ENCODE measurements at regions not wholly inside any gene's neighbourhood (a gene's known extent, or its start where the extent isn't known, plus 50 kb on each side); places are given as distances from the start of the nearest gene placed in this dataset.

DNA sequence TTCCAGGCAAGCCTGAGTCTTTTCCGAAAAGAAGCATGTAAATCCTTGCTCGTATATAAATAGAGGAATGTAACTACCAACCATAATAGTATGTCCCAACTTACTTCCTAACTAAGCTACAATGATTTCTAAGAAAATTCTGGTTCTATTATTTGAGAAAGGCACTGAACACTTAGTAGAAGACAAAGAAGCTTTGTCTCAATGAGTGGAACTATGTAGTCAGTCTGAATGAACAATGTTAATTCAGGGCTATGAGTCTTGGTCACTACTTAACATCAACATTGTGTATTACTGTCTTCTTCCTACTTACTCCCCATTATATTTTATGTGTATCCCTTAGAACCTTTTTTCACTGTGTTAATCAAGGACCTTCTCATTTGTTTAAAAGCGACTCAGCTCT, 206.0 kb downstream of the CYB561 start:
- TF ChIP-seq POLR2A (IDR thresholded peaks at IDR 0.05) = no peak
- TF ChIP-seq CTCF (IDR thresholded peaks at IDR 0.05) = no peak
- Histone ChIP-seq H3K27ac (no peak overlapping the region), H3K4me3 (no peak overlapping the region), H3K36me3 (peaks cover 0 to 4% of the 10 kb centered on the region in 2 donors), H3K4me1 (no peaks in the 10 kb centered on the region), H3K9me3 (no peaks in the 10 kb centered on the region), H3K27me3 (no peaks in the 10 kb centered on the region)
- intact Hi-C loops (cut with DNase I; ENCODE audit: low total_unique reads) = no loop called here
- DNase-seq = no peak

DNA sequence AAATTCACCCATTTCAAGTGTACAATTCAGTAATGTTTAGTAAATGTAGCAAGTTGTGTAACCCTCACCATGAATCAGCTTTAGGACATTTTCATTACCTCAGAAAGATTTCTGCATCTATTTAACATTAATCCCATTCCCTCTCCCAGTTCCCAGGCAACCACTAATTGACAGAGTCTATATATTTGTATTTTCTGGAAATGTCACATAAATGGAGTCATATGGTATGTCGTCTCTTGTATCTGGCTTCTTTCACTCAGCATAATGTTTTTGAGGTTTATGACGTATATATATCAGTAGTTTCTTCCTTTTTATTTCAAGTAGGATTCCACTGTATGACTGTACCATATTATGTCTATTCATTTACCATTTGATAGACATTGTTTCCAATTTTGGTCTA, 199.8 kb downstream of the CYB561 start:
- Histone ChIP-seq H3K4me1 (no peaks in the 10 kb centered on the region), H3K4me3 (no peak overlapping the region), H3K9me3 (no peaks in the 10 kb centered on the region), H3K36me3 (peaks cover 0 to 4% of the 10 kb centered on the region in 2 donors), H3K27ac (no peak overlapping the region), H3K27me3 (no peaks in the 10 kb centered on the region)
- DNase-seq = no peak
- intact Hi-C loops (cut with DNase I; ENCODE audit: low total_unique reads) = no loop called here
- TF ChIP-seq CTCF (IDR thresholded peaks at IDR 0.05) (no peak), POLR2A (IDR thresholded peaks at IDR 0.05) (no peak)

DNA sequence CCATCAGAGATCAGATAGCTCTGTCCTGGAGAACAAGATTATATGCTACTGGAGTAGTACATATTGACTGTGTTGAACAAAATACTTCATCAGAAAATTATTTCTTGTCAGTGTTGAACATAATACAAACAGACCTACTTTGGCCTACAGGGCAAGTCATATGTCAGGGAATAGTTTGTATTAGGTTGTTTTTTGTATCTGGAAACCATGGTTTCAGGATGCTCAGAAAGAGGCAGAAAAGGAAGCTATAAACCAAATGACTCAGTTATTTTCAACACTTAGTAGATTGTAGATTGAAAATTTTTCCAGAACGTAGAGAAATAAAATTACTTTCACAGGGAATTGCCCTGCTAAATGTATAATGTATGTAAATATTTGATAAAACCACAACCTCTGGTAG, 198.4 kb downstream of the CYB561 start:
- Histone ChIP-seq H3K9me3 (no peaks in the 10 kb centered on the region), H3K27me3 (no peaks in the 10 kb centered on the region), H3K36me3 (peaks cover 0 to 4% of the 10 kb centered on the region in 2 donors)

GRCh38 chr17:63249256-63250004, 196.7 kb downstream of the CYB561 start:
- Histone ChIP-seq H3K4me3 (no peak overlapping the region), H3K9me3 (no peaks in the 10 kb centered on the region), H3K36me3 (no peaks in the 10 kb centered on the region), H3K27ac (no peak overlapping the region), H3K27me3 (no peaks in the 10 kb centered on the region), H3K4me1 (no peaks in the 10 kb centered on the region)
- TF ChIP-seq CTCF (IDR thresholded peaks at IDR 0.05) = no peak
- TF ChIP-seq POLR2A (IDR thresholded peaks at IDR 0.05) = no peak
- DNase-seq = no peak
- intact Hi-C loops (cut with DNase I; ENCODE audit: low total_unique reads) = no loop called here

More for the DNA sequence above, 198.4 kb downstream of the CYB561 start:
- Histone ChIP-seq H3K4me3 (no peak overlapping the region), H3K27ac (no peak overlapping the region), H3K4me1 (no peaks in the 10 kb centered on the region)
- intact Hi-C loops (cut with DNase I; ENCODE audit: low total_unique reads) = no loop called here
- DNase-seq = no peak
- TF ChIP-seq CTCF (IDR thresholded peaks at IDR 0.05) (no peak), POLR2A (IDR thresholded peaks at IDR 0.05) (no peak)

DNA sequence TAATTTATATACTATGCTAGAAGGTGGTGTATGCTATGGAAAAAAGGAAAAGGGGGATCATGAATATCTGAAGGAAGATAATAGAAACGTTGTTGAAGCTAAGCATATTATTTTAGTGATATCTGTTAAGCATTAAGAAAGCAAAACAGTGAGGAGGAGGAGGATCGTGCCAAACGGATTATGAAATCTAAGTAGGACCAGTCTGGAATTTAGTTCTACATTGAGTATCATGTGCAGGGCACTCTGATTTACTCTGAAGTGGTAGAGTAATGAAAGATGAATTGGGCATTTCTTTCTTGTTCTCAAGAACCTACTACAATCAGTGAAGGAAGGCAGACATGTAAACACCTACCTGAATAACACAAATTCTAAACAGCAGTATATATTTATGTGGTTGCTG, 195.3 kb downstream of the CYB561 start:
- Histone ChIP-seq H3K4me3 (no peak overlapping the region), H3K9me3 (no peaks in the 10 kb centered on the region), H3K27me3 (no peaks in the 10 kb centered on the region), H3K4me1 (no peaks in the 10 kb centered on the region), H3K27ac (no peak overlapping the region), H3K36me3 (no peaks in the 10 kb centered on the region)
- DNase-seq = no peak
- no peak for TF ChIP-seq POLR2A (IDR thresholded peaks at IDR 0.05)
- TF ChIP-seq CTCF (IDR thresholded peaks at IDR 0.05) = no peak
- intact Hi-C loops (cut with DNase I; ENCODE audit: low total_unique reads) = no loop called here

All from uterus (tissue), 3 donors.